ENCODE measurements at regions not wholly inside any gene's neighbourhood (a gene's known extent, or its start where the extent isn't known, plus 50 kb on each side); places are given as distances from the start of the nearest gene placed in this dataset.

- TF ChIP-seq CTCF (IDR thresholded peaks at IDR 0.05; ENCODE audit: low read depth, low read length, missing input control) (no peak), YY1 (IDR thresholded peaks at IDR 0.05) (no peak)
Measured at GRCh38 chr7:116355424-116355765, 144.1 kb upstream of the CAV2 start.
